GM12892 (cell line): ENCODE measurements at regions not wholly inside any gene's neighbourhood (a gene's known extent, or its start where the extent isn't known, plus 50 kb on each side); places are given as distances from the start of the nearest gene placed in this dataset.

ENCODE experiments used
- POLR2A ChIP-seq: IDR thresholded peaks from 2 replicates; pipeline ENCODE4 v1.6.1; 2011; ENCODE audit warnings: low read depth, low read length, control low read depth
- POLR2AphosphoS5 ChIP-seq: IDR thresholded peaks from 2 replicates; pipeline ENCODE4 v1.6.1; 2011; ENCODE audit warnings: low read depth, low read length, control low read depth
- TAF1 ChIP-seq: IDR thresholded peaks from 2 replicates; pipeline ENCODE4 v1.6.1; 2011; ENCODE audit warnings: low read depth, mild to moderate bottlenecking, control low read depth, low read length, borderline replicate concordance

- TF ChIP-seq POLR2AphosphoS5 (no peak), POLR2A (no peak), TAF1 (no peak)
These were observed 290.5 kb upstream of the GADL1 start for GRCh38 chr3:31185062-31185357.
